ENCODE measurements at regions not wholly inside any gene's neighbourhood (a gene's known extent, or its start where the extent isn't known, plus 50 kb on each side); places are given as distances from the start of the nearest gene placed in this dataset.

- no peak for TF ChIP-seq CTCF (IDR thresholded peaks at IDR 0.05)
- TF ChIP-seq POLR2A (IDR thresholded peaks at IDR 0.05), result no peak
- TF ChIP-seq EP300 (IDR thresholded peaks at IDR 0.05), result no peak
Measured at GRCh38 chr15:79209116-79209515, 73.4 kb upstream of the ANKRD34C start.
